Suprapubic skin (tissue), 4 donors: ENCODE measurements at regions not wholly inside any gene's neighbourhood (a gene's known extent, or its start where the extent isn't known, plus 50 kb on each side); places are given as distances from the start of the nearest gene placed in this dataset.

Source experiments
- EP300 ChIP-seq: sonication (generic); formaldehyde crosslinking; IDR thresholded peaks from one replicate; pipeline ENCODE4 v1.6.1; 2017; ENCODE audit warnings: antibody characterized with exemption
- POLR2A ChIP-seq, 2 donors: fragments of 450-650 bp; IDR thresholded peaks; one replicate each; pipeline ENCODE4 v1.6.1; 2017; ENCODE audit warnings: antibody characterized with exemption in 2 of 2, mild to moderate bottlenecking in 2 of 2, moderate library complexity in 2 of 2
- POLR2AphosphoS5 ChIP-seq, 3 donors: sonication (generic); formaldehyde crosslinking; IDR thresholded peaks; one replicate each; pipeline ENCODE4 v1.6.1; 2017; ENCODE audit warnings: antibody characterized with exemption in 3 of 3
- TF ChIP-seq, protein P1 (sequence below), 2 donors: fragments of 200-600 bp in 1 of 2; fragments of 450-650 bp in 1 of 2; sonication (generic) in 1 of 2; IDR thresholded peaks; one replicate each; pipeline ENCODE4 v1.5.1; 2016 to 2019; ENCODE audit warnings: antibody characterized with exemption in 2 of 2, mild to moderate bottlenecking in 1 of 2, moderate library complexity in 1 of 2

DNA sequence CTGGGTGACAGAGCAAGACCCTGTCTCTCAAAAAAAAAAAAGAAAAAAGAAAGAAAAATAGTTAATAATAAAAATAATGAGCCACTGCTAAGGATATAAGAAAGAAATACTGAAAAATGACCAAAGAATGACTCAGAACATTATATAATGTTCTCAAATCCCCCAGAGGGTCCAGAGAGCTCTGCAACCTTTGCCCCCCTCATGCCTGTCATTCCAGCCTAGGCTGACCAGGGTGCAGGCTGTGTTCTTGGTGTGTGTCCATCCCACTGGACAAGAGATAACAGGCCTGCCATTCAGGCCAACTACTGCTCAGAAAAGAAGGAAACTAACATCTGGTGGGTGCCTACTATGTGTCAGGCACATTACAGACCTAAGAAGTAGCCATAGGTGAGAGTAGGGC, 72.7 kb upstream of the EDNRA start:
- TF ChIP-seq, protein P1, sequence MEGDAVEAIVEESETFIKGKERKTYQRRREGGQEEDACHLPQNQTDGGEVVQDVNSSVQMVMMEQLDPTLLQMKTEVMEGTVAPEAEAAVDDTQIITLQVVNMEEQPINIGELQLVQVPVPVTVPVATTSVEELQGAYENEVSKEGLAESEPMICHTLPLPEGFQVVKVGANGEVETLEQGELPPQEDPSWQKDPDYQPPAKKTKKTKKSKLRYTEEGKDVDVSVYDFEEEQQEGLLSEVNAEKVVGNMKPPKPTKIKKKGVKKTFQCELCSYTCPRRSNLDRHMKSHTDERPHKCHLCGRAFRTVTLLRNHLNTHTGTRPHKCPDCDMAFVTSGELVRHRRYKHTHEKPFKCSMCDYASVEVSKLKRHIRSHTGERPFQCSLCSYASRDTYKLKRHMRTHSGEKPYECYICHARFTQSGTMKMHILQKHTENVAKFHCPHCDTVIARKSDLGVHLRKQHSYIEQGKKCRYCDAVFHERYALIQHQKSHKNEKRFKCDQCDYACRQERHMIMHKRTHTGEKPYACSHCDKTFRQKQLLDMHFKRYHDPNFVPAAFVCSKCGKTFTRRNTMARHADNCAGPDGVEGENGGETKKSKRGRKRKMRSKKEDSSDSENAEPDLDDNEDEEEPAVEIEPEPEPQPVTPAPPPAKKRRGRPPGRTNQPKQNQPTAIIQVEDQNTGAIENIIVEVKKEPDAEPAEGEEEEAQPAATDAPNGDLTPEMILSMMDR (IDR thresholded peaks at IDR 0.05), result no peak
- no peak for TF ChIP-seq POLR2A (IDR thresholded peaks at IDR 0.05)
- no peak for TF ChIP-seq POLR2AphosphoS5 (IDR thresholded peaks at IDR 0.05)
- TF ChIP-seq EP300, result no peak
